Ishikawa (cell line): ENCODE measurements at regions not wholly inside any gene's neighbourhood (a gene's known extent, or its start where the extent isn't known, plus 50 kb on each side); places are given as distances from the start of the nearest gene placed in this dataset.

Source experiments
- CEBPB ChIP-seq: IDR thresholded peaks from 2 replicates; pipeline ENCODE4 v1.6.1; 2012
- CREB1 ChIP-seq: IDR thresholded peaks from 2 replicates; pipeline ENCODE4 v1.6.1; 2012; ENCODE audit warnings: low read depth
- EGR1 ChIP-seq: IDR thresholded peaks from 2 replicates; pipeline ENCODE4 v1.6.1; 2012
- EP300 ChIP-seq: IDR thresholded peaks from 2 replicates; pipeline ENCODE4 v1.6.1; 2012; ENCODE audit warnings: borderline replicate concordance
- FOXM1 ChIP-seq: IDR thresholded peaks from 2 replicates; pipeline ENCODE4 v1.6.1; 2012; ENCODE audit warnings: low read depth, borderline replicate concordance
- NFIC ChIP-seq: IDR thresholded peaks from 2 replicates; pipeline ENCODE4 v1.6.1; 2012
- RAD21 ChIP-seq: IDR thresholded peaks from 2 replicates; pipeline ENCODE4 v1.6.1; 2012; ENCODE audit warnings: low read depth
- TAF1 ChIP-seq: IDR thresholded peaks from 2 replicates; pipeline ENCODE4 v1.6.1; 2012; ENCODE audit warnings: low read depth, mild to moderate bottlenecking
- TCF12 ChIP-seq: IDR thresholded peaks from 2 replicates; pipeline ENCODE4 v1.6.1; 2012; ENCODE audit warnings: low read depth
- TEAD4 ChIP-seq: IDR thresholded peaks from 2 replicates; pipeline ENCODE4 v1.6.1; 2012
- YY1 ChIP-seq: IDR thresholded peaks from 2 replicates; pipeline ENCODE4 v1.6.1; 2012; ENCODE audit warnings: low read depth
- ZBTB7A ChIP-seq: IDR thresholded peaks from 2 replicates; pipeline ENCODE4 v1.6.1; 2012; ENCODE audit warnings: low read depth
- TF ChIP-seq, protein P1 (sequence below): IDR thresholded peaks from 2 replicates; pipeline ENCODE4 v1.6.1; 2012; ENCODE audit warnings: low read depth, mild to moderate bottlenecking
- TF ChIP-seq, protein P2 (sequence below): IDR thresholded peaks from 2 replicates; pipeline ENCODE4 v1.6.1; 2012
- TF ChIP-seq, protein P3 (sequence below): IDR thresholded peaks from 2 replicates; pipeline ENCODE4 v1.6.1; 2012

DNA sequence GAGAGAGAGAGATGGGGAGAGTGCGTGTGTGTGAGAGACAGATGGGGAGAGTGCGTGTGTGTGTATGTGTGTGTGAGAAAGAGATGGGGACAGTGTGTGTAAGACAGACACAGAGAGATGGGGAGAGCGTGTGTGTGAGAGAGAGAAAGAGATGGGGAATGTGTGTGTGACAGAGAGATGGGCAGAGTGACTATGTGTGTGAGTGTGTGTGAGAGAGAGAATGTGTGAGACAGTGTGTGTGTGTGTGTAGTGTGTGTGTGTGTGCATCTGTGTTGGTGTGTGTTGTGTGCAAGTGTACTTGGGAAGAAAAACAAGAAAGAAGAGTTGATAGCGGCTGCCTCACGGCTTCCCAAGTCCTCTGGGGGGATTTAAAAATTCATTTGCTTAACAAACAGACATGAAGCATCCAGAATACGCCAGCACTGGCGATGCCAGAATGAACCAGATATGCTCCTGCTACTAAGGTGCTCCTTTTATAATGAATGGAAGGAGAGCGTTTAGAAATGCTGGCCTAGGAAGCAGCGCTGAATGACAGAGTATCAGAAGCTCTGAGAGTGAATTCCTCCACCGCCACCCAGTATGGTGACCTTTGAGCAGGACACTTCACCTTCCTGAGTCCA is 186.1 kb upstream of the TSC22D2 start:
- TF ChIP-seq CEBPB (no peak), CREB1 (no peak)
- TF ChIP-seq, protein P1, sequence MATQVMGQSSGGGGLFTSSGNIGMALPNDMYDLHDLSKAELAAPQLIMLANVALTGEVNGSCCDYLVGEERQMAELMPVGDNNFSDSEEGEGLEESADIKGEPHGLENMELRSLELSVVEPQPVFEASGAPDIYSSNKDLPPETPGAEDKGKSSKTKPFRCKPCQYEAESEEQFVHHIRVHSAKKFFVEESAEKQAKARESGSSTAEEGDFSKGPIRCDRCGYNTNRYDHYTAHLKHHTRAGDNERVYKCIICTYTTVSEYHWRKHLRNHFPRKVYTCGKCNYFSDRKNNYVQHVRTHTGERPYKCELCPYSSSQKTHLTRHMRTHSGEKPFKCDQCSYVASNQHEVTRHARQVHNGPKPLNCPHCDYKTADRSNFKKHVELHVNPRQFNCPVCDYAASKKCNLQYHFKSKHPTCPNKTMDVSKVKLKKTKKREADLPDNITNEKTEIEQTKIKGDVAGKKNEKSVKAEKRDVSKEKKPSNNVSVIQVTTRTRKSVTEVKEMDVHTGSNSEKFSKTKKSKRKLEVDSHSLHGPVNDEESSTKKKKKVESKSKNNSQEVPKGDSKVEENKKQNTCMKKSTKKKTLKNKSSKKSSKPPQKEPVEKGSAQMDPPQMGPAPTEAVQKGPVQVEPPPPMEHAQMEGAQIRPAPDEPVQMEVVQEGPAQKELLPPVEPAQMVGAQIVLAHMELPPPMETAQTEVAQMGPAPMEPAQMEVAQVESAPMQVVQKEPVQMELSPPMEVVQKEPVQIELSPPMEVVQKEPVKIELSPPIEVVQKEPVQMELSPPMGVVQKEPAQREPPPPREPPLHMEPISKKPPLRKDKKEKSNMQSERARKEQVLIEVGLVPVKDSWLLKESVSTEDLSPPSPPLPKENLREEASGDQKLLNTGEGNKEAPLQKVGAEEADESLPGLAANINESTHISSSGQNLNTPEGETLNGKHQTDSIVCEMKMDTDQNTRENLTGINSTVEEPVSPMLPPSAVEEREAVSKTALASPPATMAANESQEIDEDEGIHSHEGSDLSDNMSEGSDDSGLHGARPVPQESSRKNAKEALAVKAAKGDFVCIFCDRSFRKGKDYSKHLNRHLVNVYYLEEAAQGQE: no peak
- TF ChIP-seq, protein P2, sequence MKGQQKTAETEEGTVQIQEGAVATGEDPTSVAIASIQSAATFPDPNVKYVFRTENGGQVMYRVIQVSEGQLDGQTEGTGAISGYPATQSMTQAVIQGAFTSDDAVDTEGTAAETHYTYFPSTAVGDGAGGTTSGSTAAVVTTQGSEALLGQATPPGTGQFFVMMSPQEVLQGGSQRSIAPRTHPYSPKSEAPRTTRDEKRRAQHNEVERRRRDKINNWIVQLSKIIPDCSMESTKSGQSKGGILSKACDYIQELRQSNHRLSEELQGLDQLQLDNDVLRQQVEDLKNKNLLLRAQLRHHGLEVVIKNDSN: no peak

DNA sequence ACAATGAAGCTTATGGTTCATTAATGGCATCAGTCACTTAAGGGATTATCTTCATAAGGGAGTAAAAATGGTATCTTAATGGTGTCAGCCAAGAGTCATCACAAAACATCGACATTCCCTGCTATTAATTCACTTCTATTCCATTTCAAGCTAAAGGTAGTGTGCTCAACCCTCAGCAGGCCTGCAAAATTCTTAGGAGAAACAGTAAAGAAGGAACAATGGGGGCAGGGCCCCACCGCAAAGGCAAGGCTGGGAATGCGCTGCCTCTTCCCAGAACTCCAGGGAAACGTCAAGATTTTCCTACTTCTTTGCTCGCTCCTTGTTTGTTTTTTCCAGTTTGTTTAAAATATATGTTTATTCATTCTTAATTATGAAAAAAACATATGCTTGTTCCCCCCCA is 187.3 kb upstream of the TSC22D2 start:
- TF ChIP-seq RAD21: no peak
- TF ChIP-seq TAF1: no peak
- TF ChIP-seq, protein P1: no peak
- no peak for TF ChIP-seq FOXM1
- TF ChIP-seq EP300: no peak
- TF ChIP-seq EGR1: no peak
- TF ChIP-seq CEBPB: no peak

DNA sequence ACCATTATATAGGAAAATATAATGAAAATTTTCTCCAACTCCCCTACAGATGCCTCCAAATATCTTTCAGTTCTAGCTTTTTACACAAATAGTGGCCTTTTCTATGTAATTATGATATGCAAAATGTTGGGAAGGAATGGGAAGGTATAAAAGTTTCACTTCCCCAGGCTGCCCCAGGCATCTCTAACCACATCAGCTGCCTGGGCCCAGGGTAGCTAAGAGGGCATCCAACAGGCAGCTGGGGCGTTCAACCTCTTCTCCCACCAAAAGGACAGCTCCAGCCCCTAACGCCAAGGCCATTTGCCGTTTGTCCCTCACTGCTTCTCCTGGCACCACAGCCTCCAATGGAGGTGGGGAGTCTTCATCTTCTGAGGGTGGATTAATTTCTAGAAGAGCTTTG is 188.1 kb upstream of the TSC22D2 start:
- TF ChIP-seq YY1: no peak
- TF ChIP-seq, protein P1: no peak
- no peak for TF ChIP-seq ZBTB7A
- no peak for TF ChIP-seq TAF1
- no peak for TF ChIP-seq EGR1
- TF ChIP-seq CREB1: no peak
- no peak for TF ChIP-seq EP300
- TF ChIP-seq, protein P2: no peak
- TF ChIP-seq, protein P3, sequence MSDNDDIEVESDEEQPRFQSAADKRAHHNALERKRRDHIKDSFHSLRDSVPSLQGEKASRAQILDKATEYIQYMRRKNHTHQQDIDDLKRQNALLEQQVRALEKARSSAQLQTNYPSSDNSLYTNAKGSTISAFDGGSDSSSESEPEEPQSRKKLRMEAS: no peak
- no peak for TF ChIP-seq FOXM1
- TF ChIP-seq CEBPB: no peak
- TF ChIP-seq NFIC: no peak
- TF ChIP-seq RAD21: no peak
- TF ChIP-seq TEAD4: no peak
- TF ChIP-seq TCF12: no peak

DNA sequence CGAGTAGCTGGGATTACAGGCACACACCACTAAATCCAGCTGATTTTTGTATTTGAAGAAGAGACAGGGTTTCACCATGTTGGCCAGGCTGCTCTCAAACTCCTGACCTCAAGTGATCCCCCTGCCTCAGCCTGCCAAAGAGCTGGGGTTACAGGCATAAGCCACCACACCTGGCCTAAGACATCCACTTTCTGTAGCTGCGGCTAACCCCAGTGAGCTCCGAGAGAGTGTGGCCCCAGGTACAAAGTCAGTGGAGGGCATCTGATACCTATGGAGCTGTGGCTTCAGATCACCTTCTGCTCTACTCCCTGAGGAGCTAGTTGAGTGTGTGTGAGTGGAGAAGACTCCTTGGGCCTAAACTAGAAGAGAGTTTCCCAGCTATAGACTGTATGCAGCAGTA is 189.3 kb upstream of the TSC22D2 start:
- no peak for TF ChIP-seq CEBPB
- no peak for TF ChIP-seq TCF12
- no peak for TF ChIP-seq EP300
- no peak for TF ChIP-seq NFIC
- TF ChIP-seq EGR1: no peak
- TF ChIP-seq TAF1: no peak
- no peak for TF ChIP-seq CREB1
- TF ChIP-seq, protein P2: no peak
- TF ChIP-seq, protein P1: no peak
- no peak for TF ChIP-seq ZBTB7A
- TF ChIP-seq YY1: no peak
- no peak for TF ChIP-seq FOXM1
